ENCODE measurements at regions not wholly inside any gene's neighbourhood (a gene's known extent, or its start where the extent isn't known, plus 50 kb on each side); places are given as distances from the start of the nearest gene placed in this dataset.

GRCh38 chr18:60445341-60445740 lies 72.8 kb upstream of the MC4R start:
- Histone ChIP-seq H3K9me3 (no peaks in the 10 kb centered on the region), H3K4me1 (no peaks in the 10 kb centered on the region)
- TF ChIP-seq POLR2A (IDR thresholded peaks at IDR 0.05) (no peak), CTCF (IDR thresholded peaks at IDR 0.05) (no peak)

GRCh38 chr18:60446821-60447220 lies 74.2 kb upstream of the MC4R start:
- H3K27ac ChIP-seq = no peak overlapping the region
- no peaks in the 10 kb centered on the region for H3K27me3 ChIP-seq
- H3K4me3 ChIP-seq = no peak overlapping the region
- DNase-seq = no peak
- TF ChIP-seq POLR2A (IDR thresholded peaks at IDR 0.05) (no peak), CTCF (IDR thresholded peaks at IDR 0.05) (no peak)
- no peaks in the 10 kb centered on the region for H3K9me3 ChIP-seq
- H3K36me3 ChIP-seq = no peaks in the 10 kb centered on the region
- no peaks in the 10 kb centered on the region for H3K4me1 ChIP-seq

More at GRCh38 chr18:60445341-60445740, 72.8 kb upstream of the MC4R start:
- no peaks in the 10 kb centered on the region for H3K36me3 ChIP-seq
- no peak overlapping the region for H3K27ac ChIP-seq
- H3K4me3 ChIP-seq = no peak overlapping the region
- no peaks in the 10 kb centered on the region for H3K27me3 ChIP-seq
- DNase-seq = no peak

- no peak for TF ChIP-seq CTCF (IDR thresholded peaks at IDR 0.05)
- TF ChIP-seq POLR2A (IDR thresholded peaks at IDR 0.05) = no peak
- Histone ChIP-seq H3K27ac (no peak overlapping the region), H3K27me3 (no peaks in the 10 kb centered on the region), H3K4me1 (no peaks in the 10 kb centered on the region), H3K9me3 (no peaks in the 10 kb centered on the region), H3K36me3 (no peaks in the 10 kb centered on the region), H3K4me3 (no peak overlapping the region)
- no peak for DNase-seq
These were observed 76.1 kb upstream of the MC4R start for GRCh38 chr18:60448487-60449267.

- Histone ChIP-seq H3K9me3 (no peaks in the 10 kb centered on the region), H3K27ac (no peak overlapping the region), H3K27me3 (no peaks in the 10 kb centered on the region), H3K36me3 (no peaks in the 10 kb centered on the region), H3K4me3 (no peak overlapping the region), H3K4me1 (no peaks in the 10 kb centered on the region)
- DNase-seq = no peak
- TF ChIP-seq POLR2A (IDR thresholded peaks at IDR 0.05) = no peak
- no peak for TF ChIP-seq CTCF (IDR thresholded peaks at IDR 0.05)
These were observed 79.8 kb upstream of the MC4R start for GRCh38 chr18:60452421-60452820.

- no peak for DNase-seq
- Histone ChIP-seq H3K27ac (no peak overlapping the region), H3K4me1 (no peaks in the 10 kb centered on the region), H3K36me3 (no peaks in the 10 kb centered on the region), H3K27me3 (no peaks in the 10 kb centered on the region), H3K9me3 (no peaks in the 10 kb centered on the region), H3K4me3 (no peak overlapping the region)
- TF ChIP-seq CTCF (IDR thresholded peaks at IDR 0.05) (no peak), POLR2A (IDR thresholded peaks at IDR 0.05) (no peak)
These were observed 94.1 kb upstream of the MC4R start for GRCh38 chr18:60466677-60467076.

All from Peyer's patch (tissue), 4 donors.